Stomach (tissue), 8 donors: ENCODE measurements at regions not wholly inside any gene's neighbourhood (a gene's known extent, or its start where the extent isn't known, plus 50 kb on each side); places are given as distances from the start of the nearest gene placed in this dataset.

Experiments
- DNase-seq, 2 donors: peaks; one replicate each; pipeline versions ENCODE4 v3.0.0 to v3.0.0-alpha.2; 2013 to 2019
- H3K27ac ChIP-seq, 5 donors: fragments of 200-600 bp in 4 of 5; sonication (generic) in 4 of 5; one replicate each; pipeline ENCODE4 v1.5.1; 2013 to 2019; ENCODE audit warnings: mild to moderate bottlenecking in 1 of 5, moderate library complexity in 1 of 5
- H3K27me3 ChIP-seq, 3 donors: fragments of 200-600 bp; sonication (generic); one replicate each; pipeline ENCODE4 v1.5.1; 2017 to 2019; ENCODE audit warnings: mixed run types in 1 of 3
- H3K36me3 ChIP-seq, 4 donors: fragments of 200-600 bp; sonication (generic); 1 replicate in 3 of 4; 2 replicates in 1 of 4; pipeline ENCODE4 v1.5.1; 2016 to 2019
- H3K4me1 ChIP-seq, 4 donors: fragments of 200-600 bp; sonication (generic); one replicate each; pipeline ENCODE4 v1.5.1; 2016 to 2019
- H3K4me3 ChIP-seq, 4 donors: fragments of 200-600 bp; sonication (generic) in 3 of 4; one replicate each; pipeline ENCODE4 v1.5.1; 2016 to 2019; ENCODE audit warnings: mild to moderate bottlenecking in 1 of 4
- H3K9me3 ChIP-seq, 4 donors: fragments of 200-600 bp; sonication (generic); one replicate each; pipeline ENCODE4 v1.5.1; 2016 to 2019
- EP300 ChIP-seq: sonication (generic); formaldehyde crosslinking; IDR thresholded peaks from one replicate; pipeline ENCODE4 v1.6.1; 2017; ENCODE audit warnings: antibody characterized with exemption
- POLR2A ChIP-seq, 4 donors: fragments of 450-650 bp; IDR thresholded peaks; one replicate each; pipeline ENCODE4 v1.6.1; 2016; ENCODE audit warnings: antibody characterized with exemption in 4 of 4, control low read depth in 2 of 4, mild to moderate bottlenecking in 1 of 4, moderate library complexity in 1 of 4
- POLR2AphosphoS5 ChIP-seq, 3 donors: sonication (generic); formaldehyde crosslinking; IDR thresholded peaks; one replicate each; pipeline ENCODE4 v1.6.1; 2016; ENCODE audit warnings: antibody characterized with exemption in 3 of 3
- WGBS, 5 donors: extraction: QIAGEN DNeasy Blood & Tissue Kit in 3 of 5; methylation state at CpG; one replicate each; pipeline versions ENCODE4 v1.1.5 to v1.1.7; 2013 to 2018; 5-methylcytosine and 5-hydroxymethylcytosine counted together
- intact Hi-C: fragments of 100-400 bp; cut with DNase I; formaldehyde crosslinking; loops from one replicate; pipeline ENCODE4 v1.15.1; 2023; ENCODE audit warnings: low total_unique reads
- TF ChIP-seq, protein P1 (sequence below), 7 experiments: fragments of 450-650 bp in 4 of 7; fragments of 200-600 bp in 3 of 7; sonication (generic) in 3 of 7; IDR thresholded peaks; one replicate each; pipeline ENCODE4 v1.5.1; 2016 to 2019; ENCODE audit warnings: antibody characterized with exemption in 7 of 7, control low read depth in 2 of 7, mild to moderate bottlenecking in 1 of 7
- donor health status: healthy with polysubstance abuse.
- donor health status: Bipolar disorder and iron deficiency.
- donor health status: healthy.

DNA sequence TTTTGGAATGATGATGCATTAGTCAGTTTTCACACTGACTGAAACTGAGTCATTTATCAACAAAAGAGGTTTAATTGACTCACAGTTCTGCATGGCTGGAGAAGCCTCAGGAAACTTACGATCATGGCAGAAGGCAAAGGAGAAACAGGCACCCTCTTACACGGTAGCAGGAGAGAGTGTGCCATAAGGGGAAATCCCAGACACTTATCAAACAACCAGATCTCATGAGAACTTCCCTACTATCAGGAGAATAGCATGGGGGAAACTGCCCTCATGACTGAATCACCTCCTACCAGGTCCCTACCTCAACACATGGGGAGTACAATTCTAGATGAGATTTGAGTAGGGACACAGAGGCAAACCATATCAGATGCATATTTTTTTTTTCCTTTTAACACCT, 504.5 kb upstream of the VRK2 start:
- 67 to 76% (median 69%) methylated on average over 2 of the region's 2 CpGs for WGBS, 5 donors
- Histone ChIP-seq H3K36me3 (no peaks in the 10 kb centered on the region), H3K27ac (no peak overlapping the region), H3K4me1 (no peaks in the 10 kb centered on the region), H3K27me3 (no peaks in the 10 kb centered on the region), H3K4me3 (no peak overlapping the region), H3K9me3 (no peaks in the 10 kb centered on the region)
- intact Hi-C loops: no loop called here
- DNase-seq: no peak
- TF ChIP-seq EP300: no peak
- no peak for TF ChIP-seq POLR2A (IDR thresholded peaks at IDR 0.05)
- no peak for TF ChIP-seq POLR2AphosphoS5 (IDR thresholded peaks at IDR 0.05)
- TF ChIP-seq, protein P1, sequence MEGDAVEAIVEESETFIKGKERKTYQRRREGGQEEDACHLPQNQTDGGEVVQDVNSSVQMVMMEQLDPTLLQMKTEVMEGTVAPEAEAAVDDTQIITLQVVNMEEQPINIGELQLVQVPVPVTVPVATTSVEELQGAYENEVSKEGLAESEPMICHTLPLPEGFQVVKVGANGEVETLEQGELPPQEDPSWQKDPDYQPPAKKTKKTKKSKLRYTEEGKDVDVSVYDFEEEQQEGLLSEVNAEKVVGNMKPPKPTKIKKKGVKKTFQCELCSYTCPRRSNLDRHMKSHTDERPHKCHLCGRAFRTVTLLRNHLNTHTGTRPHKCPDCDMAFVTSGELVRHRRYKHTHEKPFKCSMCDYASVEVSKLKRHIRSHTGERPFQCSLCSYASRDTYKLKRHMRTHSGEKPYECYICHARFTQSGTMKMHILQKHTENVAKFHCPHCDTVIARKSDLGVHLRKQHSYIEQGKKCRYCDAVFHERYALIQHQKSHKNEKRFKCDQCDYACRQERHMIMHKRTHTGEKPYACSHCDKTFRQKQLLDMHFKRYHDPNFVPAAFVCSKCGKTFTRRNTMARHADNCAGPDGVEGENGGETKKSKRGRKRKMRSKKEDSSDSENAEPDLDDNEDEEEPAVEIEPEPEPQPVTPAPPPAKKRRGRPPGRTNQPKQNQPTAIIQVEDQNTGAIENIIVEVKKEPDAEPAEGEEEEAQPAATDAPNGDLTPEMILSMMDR (IDR thresholded peaks at IDR 0.05): no peak

DNA sequence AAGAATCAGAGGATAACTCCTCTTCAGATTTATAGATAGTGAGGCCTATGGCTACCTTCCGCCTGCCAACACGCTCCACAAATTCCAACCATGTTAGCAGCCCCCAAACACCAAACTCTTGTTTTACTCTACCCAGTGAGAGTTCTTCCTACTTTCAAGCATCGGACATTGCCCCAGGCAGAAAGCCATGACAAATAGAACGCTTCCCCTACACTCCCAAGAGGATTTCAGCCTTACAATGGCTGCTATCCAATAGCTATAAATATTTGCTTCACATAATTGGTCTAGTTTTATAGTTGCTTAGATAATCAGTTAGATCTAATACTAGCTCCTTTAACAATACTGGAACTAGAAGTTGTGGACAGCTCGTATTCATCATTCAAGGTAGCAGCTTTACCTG, 503.4 kb upstream of the VRK2 start:
- no peak for TF ChIP-seq EP300
- no peak for TF ChIP-seq POLR2AphosphoS5 (IDR thresholded peaks at IDR 0.05)
- TF ChIP-seq, protein P1 (IDR thresholded peaks at IDR 0.05): no peak
- TF ChIP-seq POLR2A (IDR thresholded peaks at IDR 0.05): no peak
- DNase-seq: no peak
- H3K4me1 ChIP-seq: no peaks in the 10 kb centered on the region
- no peaks in the 10 kb centered on the region for H3K27me3 ChIP-seq
- no peak overlapping the region for H3K27ac ChIP-seq
- 70 to 87% (median 83%) methylated on average over 5 of the region's 5 CpGs for WGBS, 5 donors
- H3K4me3 ChIP-seq: no peak overlapping the region
- no peaks in the 10 kb centered on the region for H3K36me3 ChIP-seq
- H3K9me3 ChIP-seq: no peaks in the 10 kb centered on the region
- intact Hi-C loops: no loop called here

DNA sequence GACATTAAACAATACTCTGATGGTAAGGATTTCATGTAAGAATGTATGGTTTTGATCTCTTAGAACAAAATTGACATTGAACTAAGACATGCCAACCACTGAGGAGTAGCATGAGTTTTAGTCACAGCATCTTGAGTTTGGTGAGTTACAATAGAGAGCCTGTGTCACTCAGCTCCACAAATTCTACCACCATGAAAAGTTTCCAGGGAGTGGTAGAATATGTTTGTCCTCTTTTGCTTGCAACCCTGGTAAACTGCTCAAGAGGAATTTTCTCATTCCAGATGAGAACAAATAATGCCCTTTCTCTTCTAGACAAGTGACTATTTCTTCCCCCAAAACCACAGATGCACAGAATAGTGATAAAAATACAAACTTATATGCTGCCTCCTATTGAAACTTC, 502.0 kb upstream of the VRK2 start:
- Histone ChIP-seq H3K36me3 (no peaks in the 10 kb centered on the region), H3K27ac (no peak overlapping the region), H3K4me1 (no peaks in the 10 kb centered on the region), H3K4me3 (no peak overlapping the region), H3K27me3 (no peaks in the 10 kb centered on the region), H3K9me3 (no peaks in the 10 kb centered on the region)
- TF ChIP-seq POLR2AphosphoS5 (IDR thresholded peaks at IDR 0.05) (no peak), EP300 (no peak), POLR2A (IDR thresholded peaks at IDR 0.05) (no peak)
- TF ChIP-seq, protein P1 (IDR thresholded peaks at IDR 0.05): no peak
- intact Hi-C loops: no loop called here
- DNase-seq: no peak

DNA sequence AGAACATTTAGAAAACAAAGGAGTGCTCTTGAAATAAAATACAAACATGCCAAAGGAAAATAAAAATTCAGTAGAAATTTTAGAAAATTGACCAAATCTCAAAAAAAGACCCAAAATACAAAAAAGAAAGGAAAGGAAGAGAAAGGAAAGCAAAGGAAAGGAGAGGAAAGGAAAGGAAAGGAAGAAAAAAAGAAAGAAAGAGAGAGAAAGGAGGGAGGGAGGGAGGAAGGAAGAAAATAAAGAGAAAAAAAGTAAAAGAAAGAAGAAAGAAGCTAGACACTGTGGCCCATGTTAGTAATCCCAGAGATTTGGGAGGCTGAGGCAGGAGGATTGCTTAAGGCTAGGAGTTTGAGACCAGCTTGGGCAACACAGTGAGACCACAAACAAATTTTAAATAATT, 500.1 kb upstream of the VRK2 start:
- no peaks in the 10 kb centered on the region for H3K4me1 ChIP-seq

More for the DNA sequence above, 500.1 kb upstream of the VRK2 start:
- intact Hi-C loops: no loop called here
- no peak for DNase-seq
- Histone ChIP-seq H3K9me3 (peaks cover 0 to 15% (median 10%) of the 10 kb centered on the region in 4 donors), H3K4me3 (no peak overlapping the region), H3K27me3 (no peaks in the 10 kb centered on the region), H3K27ac (no peak overlapping the region), H3K36me3 (no peaks in the 10 kb centered on the region)
- no peak for TF ChIP-seq EP300
- TF ChIP-seq POLR2A (IDR thresholded peaks at IDR 0.05): no peak
- TF ChIP-seq, protein P1 (IDR thresholded peaks at IDR 0.05): no peak
- TF ChIP-seq POLR2AphosphoS5 (IDR thresholded peaks at IDR 0.05): no peak
